GM12872 (cell line): ENCODE measurements at regions not wholly inside any gene's neighbourhood (a gene's known extent, or its start where the extent isn't known, plus 50 kb on each side); places are given as distances from the start of the nearest gene placed in this dataset.

Source experiments
- CTCF ChIP-seq: IDR thresholded peaks from 3 replicates; pipeline ENCODE4 v1.5.1; 2011; ENCODE audit warnings: low read depth, mild to moderate bottlenecking, low read length, moderate library complexity; ENCODE audit not compliant: insufficient read depth

- no peak for TF ChIP-seq CTCF
Measured at GRCh38 chr7:109868215-109868860, 1222.6 kb upstream of the LRRN3 start.

GRCh38 chr7:109873296-109873695, 1217.6 kb upstream of the LRRN3 start:
- no peak for TF ChIP-seq CTCF

GRCh38 chr7:109879287-109879828, 1211.6 kb upstream of the LRRN3 start:
- TF ChIP-seq CTCF = no peak

- no peak for TF ChIP-seq CTCF
Measured at GRCh38 chr7:109890622-109891021, 1200.3 kb upstream of the LRRN3 start.

- TF ChIP-seq CTCF = no peak
Measured at GRCh38 chr7:109893231-109893630, 1197.7 kb upstream of the LRRN3 start.

- no peak for TF ChIP-seq CTCF
Measured at GRCh38 chr7:109895536-109895935, 1195.4 kb upstream of the LRRN3 start.

GRCh38 chr7:109901926-109902325, 1189.0 kb upstream of the LRRN3 start:
- no peak for TF ChIP-seq CTCF
